22Rv1 (cell line): ENCODE measurements at regions not wholly inside any gene's neighbourhood (a gene's known extent, or its start where the extent isn't known, plus 50 kb on each side); places are given as distances from the start of the nearest gene placed in this dataset.

Source experiments
- H3K27ac ChIP-seq: fragments of 450-650 bp; 2 replicates; pipeline ENCODE4 v1.5.1; 2017
- ZFX ChIP-seq: fragments of 450-650 bp; IDR thresholded peaks from 2 replicates; pipeline ENCODE4 v1.6.1; 2017; ENCODE audit warnings: antibody characterized with exemption, borderline replicate concordance
- TF ChIP-seq, protein P1 (sequence below): fragments of 450-650 bp; IDR thresholded peaks from 2 replicates; pipeline ENCODE4 v1.5.1; 2017; ENCODE audit warnings: mild to moderate bottlenecking

DNA sequence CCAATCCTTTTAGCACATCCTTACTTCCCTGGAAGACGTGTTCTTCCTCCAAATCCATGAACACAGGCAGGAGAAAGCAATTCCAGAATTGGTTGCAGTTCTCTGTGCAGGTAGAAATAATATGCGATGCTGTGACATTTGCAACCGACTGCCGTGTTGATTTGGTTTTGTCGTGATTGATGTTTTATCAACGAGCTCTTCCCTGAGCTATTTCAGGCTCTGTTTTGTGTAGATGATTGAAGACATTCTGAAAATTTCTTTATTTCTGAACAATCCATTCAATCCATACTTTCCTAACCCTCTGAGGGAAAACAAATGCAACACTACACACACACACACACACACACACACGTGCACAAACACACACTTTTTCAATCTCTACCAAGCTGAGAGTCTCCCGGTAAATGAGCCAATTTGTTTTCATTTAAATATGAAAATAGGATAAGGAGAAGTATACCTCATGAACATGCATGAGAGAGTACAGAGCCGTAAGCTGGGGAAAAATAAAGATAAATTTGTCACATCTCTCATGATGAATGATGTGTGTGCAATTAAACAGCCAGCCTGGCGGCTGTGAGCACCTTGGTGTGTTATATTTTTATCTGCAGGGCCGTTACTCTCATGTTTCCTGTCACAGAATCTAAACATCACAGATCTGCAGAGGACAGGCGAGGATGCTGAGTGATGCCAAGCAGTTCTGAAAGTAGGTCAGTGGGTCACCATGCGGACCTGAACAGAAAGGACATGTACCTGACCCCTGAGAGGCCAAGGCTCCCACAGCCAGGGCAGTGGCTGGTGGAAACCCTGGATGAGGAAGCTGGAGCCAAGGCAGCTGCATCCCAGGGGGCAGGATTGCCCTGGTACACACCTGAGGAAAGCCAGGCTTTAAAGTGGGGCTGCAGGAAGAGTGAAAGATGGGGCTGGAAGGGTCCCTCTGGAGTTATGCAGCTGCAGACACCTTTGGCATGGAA, 64.8 kb downstream of the PDCL3 start:
- TF ChIP-seq ZFX: no peak
- TF ChIP-seq, protein P1, sequence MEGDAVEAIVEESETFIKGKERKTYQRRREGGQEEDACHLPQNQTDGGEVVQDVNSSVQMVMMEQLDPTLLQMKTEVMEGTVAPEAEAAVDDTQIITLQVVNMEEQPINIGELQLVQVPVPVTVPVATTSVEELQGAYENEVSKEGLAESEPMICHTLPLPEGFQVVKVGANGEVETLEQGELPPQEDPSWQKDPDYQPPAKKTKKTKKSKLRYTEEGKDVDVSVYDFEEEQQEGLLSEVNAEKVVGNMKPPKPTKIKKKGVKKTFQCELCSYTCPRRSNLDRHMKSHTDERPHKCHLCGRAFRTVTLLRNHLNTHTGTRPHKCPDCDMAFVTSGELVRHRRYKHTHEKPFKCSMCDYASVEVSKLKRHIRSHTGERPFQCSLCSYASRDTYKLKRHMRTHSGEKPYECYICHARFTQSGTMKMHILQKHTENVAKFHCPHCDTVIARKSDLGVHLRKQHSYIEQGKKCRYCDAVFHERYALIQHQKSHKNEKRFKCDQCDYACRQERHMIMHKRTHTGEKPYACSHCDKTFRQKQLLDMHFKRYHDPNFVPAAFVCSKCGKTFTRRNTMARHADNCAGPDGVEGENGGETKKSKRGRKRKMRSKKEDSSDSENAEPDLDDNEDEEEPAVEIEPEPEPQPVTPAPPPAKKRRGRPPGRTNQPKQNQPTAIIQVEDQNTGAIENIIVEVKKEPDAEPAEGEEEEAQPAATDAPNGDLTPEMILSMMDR: no peak
- H3K27ac ChIP-seq: no peak overlapping the region

DNA sequence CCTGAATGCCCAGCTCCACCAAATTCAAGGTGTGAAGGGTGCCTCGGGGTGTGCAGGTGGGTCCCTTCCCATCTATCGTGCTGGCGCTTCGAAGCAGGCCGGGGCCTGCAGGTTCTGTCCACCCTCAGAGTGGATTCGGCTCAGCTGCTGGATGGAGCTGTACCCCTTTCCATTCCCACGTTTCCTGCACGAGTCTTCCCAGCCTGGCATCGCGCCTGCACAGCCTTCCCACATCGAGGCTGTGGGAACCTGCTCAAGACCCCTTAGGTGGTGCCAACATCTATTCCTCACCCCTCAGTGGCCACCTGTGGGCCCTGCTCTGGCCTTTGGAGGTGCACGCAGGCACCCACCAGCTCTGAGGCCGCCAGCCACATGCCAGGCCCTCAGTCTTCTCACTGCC, 65.7 kb downstream of the PDCL3 start:
- H3K27ac ChIP-seq: no peak overlapping the region
- TF ChIP-seq ZFX: no peak
- TF ChIP-seq, protein P1: no peak

DNA sequence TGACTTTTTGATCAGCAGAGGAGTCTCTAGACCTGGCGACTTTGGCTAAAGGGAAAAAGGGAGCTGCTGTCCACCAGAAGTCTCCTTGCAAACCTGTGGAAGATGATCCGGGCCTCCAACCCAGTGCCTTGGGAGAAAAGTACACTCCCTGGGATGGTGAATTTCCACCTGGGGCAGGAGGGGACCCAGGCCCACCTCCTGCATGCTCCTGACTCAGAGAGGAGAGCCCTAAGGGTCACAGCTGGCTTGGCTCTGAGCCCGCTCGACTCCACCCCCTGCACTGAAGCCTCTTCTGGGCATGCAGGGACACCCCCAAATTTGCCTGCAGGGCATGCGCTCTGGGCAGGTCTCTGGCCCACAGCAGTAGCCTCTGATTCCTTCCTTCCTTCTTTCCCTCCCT, 66.5 kb downstream of the PDCL3 start:
- no peak for TF ChIP-seq ZFX
- TF ChIP-seq, protein P1: no peak

DNA sequence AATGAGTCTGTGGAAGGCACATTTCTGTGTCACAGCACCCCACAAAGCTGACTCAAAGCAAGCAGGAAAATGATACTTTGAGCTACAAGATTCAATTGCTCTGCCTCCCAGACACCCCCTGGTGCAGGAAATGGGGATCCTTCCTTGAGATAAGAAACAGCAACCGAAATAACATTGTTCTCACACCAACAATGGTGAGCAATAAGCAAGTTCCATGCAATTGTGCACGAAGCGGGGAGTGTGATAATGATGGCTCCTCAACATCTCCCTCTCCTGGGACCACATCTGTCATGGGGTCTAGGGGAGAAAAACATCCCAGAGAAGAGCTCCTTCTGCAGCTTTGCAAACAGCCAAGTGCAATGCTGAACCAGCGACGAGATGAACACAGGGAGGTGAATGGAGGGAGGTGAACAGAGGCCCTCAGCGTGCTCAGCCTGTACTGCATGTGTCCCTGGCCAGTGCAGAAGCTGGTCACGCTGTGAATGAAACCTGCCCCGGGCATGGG, 67.7 kb downstream of the PDCL3 start:
- H3K27ac ChIP-seq: no peak overlapping the region
- no peak for TF ChIP-seq ZFX
- TF ChIP-seq, protein P1: no peak

More for the DNA sequence above, 66.5 kb downstream of the PDCL3 start:
- no peak overlapping the region for H3K27ac ChIP-seq

DNA sequence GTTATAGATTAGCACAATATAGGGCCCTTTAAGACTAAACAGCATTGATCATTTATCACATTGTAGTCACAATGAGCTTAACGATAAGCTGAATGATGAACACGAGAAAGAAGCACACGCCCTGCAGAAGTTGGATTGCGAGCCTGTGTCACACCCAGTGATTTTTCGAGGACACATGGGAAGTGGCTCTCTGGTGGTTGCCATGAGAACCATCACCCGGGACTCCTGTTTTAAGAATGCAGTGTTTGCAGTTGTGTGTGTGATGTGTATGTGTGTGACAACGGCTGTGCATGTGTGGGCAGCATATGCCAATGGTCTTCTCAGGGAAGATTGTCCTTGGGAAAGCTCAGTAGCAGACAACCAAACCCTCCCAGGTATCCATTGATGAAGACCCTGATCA, 69.2 kb downstream of the PDCL3 start:
- no peak for TF ChIP-seq ZFX
- TF ChIP-seq, protein P1: no peak
- H3K27ac ChIP-seq: no peak overlapping the region

DNA sequence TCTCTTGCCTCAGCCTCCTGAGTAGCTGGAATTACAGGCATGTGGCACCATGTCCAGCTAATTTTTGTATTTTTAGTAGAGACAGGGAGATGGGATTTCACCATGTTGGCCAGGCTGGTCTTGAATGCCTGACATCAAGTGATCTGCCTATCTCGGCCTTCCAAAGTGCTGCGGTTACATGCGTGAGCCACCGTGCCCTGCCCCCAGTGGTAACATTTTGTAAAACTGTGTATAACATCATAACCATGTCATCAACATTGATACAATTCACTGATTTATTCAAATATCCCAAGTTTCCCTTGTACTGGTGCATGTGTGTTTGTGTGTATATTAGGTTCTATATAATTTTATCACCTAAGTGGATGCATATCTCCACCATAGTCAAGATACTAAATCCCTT, 70.0 kb downstream of the PDCL3 start:
- TF ChIP-seq ZFX: no peak
- TF ChIP-seq, protein P1: no peak
- H3K27ac ChIP-seq: no peak overlapping the region
